ENCODE measurements at regions not wholly inside any gene's neighbourhood (a gene's known extent, or its start where the extent isn't known, plus 50 kb on each side); places are given as distances from the start of the nearest gene placed in this dataset.

- H3K4me1 ChIP-seq (ENCODE audit: insufficient read depth, low read length): no peaks in the 10 kb centered on the region
- no peak for DNase-seq
Observed at GRCh38 chr3:189490337-189490736, 140.9 kb upstream of the TP63 start.

GRCh38 chr3:189490749-189491148 lies 140.4 kb upstream of the TP63 start:
- Histone ChIP-seq H3K79me2 (ENCODE audit: insufficient read depth, low read length) (no peaks in the 10 kb centered on the region), H3K27ac (ENCODE audit: low read length) (no peak overlapping the region), H3K4me2 (ENCODE audit: insufficient read depth, low read length) (no peak overlapping the region), H3K4me1 (ENCODE audit: insufficient read depth, low read length) (no peaks in the 10 kb centered on the region), H3K9me3 (ENCODE audit: insufficient read depth, low read length, severe bottlenecking) (no peaks in the 10 kb centered on the region), H2AFZ (ENCODE audit: low read depth, low read length) (no peak overlapping the region), H3K27me3 (ENCODE audit: insufficient read depth, low read length, poor library complexity) (no peaks in the 10 kb centered on the region), H3K4me3 (ENCODE audit: low read depth in 1 of 2, low read length in 2 of 2) (no peak overlapping the region), H4K20me1 (ENCODE audit: insufficient read depth, low read length) (no peaks in the 10 kb centered on the region), H3K9ac (ENCODE audit: low read depth, low read length) (no peak overlapping the region), H3K36me3 (ENCODE audit: insufficient read depth, low read length) (no peaks in the 10 kb centered on the region)
- DNase-seq (no peak), ATAC-seq (ENCODE audit: insufficient read depth, low read depth) (no peak)
- no peak for TF ChIP-seq EZH2 (IDR thresholded peaks at IDR 0.05; ENCODE audit: borderline replicate concordance, low read depth, low read length, severe bottlenecking)

More at GRCh38 chr3:189490337-189490736, 140.9 kb upstream of the TP63 start:
- H4K20me1 ChIP-seq (ENCODE audit: insufficient read depth, low read length): no peaks in the 10 kb centered on the region
- H3K4me2 ChIP-seq (ENCODE audit: insufficient read depth, low read length): no peak overlapping the region
- H3K79me2 ChIP-seq (ENCODE audit: insufficient read depth, low read length): no peaks in the 10 kb centered on the region
- no peak overlapping the region for H2AFZ ChIP-seq (ENCODE audit: low read depth, low read length)
- H3K36me3 ChIP-seq (ENCODE audit: insufficient read depth, low read length): no peaks in the 10 kb centered on the region
- no peak overlapping the region for H3K4me3 ChIP-seq (ENCODE audit: low read depth in 1 of 2, low read length in 2 of 2)
- no peak overlapping the region for H3K9ac ChIP-seq (ENCODE audit: low read depth, low read length)
- no peak overlapping the region for H3K27ac ChIP-seq (ENCODE audit: low read length)
- no peak for TF ChIP-seq EZH2 (IDR thresholded peaks at IDR 0.05; ENCODE audit: borderline replicate concordance, low read depth, low read length, severe bottlenecking)
- TF ChIP-seq CTCF (IDR thresholded peaks at IDR 0.05; ENCODE audit: borderline replicate concordance, extremely low read depth, low read length, poor library complexity, severe bottlenecking): no peak
- no peaks in the 10 kb centered on the region for H3K27me3 ChIP-seq (ENCODE audit: insufficient read depth, low read length, poor library complexity)
- ATAC-seq (ENCODE audit: insufficient read depth, low read depth): no peak
- no peaks in the 10 kb centered on the region for H3K9me3 ChIP-seq (ENCODE audit: insufficient read depth, low read length, severe bottlenecking)

DNA sequence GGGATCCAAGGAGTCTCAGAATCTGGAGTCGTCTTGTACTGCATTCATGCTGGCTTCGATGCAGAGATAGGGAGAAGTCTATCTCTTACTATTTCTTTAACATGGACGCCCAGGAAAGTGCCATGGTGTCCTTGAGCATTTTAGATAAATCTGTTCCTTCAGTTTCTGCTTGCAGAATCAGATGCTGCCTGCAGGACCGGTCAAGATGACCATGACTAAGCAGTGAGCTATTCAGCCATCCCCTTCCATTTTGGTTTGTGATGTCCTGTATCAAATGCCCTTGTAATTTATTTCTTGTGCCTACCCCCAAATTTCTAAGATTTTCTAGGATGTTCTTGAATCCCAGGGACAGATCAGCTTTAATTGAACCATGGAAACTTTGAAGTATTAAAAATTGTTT lies 139.4 kb upstream of the TP63 start:
- H2AFZ ChIP-seq (ENCODE audit: low read depth, low read length): no peak overlapping the region
- no peaks in the 10 kb centered on the region for H4K20me1 ChIP-seq (ENCODE audit: insufficient read depth, low read length)
- no peaks in the 10 kb centered on the region for H3K9me3 ChIP-seq (ENCODE audit: insufficient read depth, low read length, severe bottlenecking)
- H3K27me3 ChIP-seq (ENCODE audit: insufficient read depth, low read length, poor library complexity): no peaks in the 10 kb centered on the region
- TF ChIP-seq EZH2 (IDR thresholded peaks at IDR 0.05; ENCODE audit: borderline replicate concordance, low read depth, low read length, severe bottlenecking) (no peak), CTCF (IDR thresholded peaks at IDR 0.05; ENCODE audit: borderline replicate concordance, extremely low read depth, low read length, poor library complexity, severe bottlenecking) (no peak)
- H3K4me2 ChIP-seq (ENCODE audit: insufficient read depth, low read length): no peak overlapping the region
- no peak overlapping the region for H3K4me3 ChIP-seq (ENCODE audit: low read depth in 1 of 2, low read length in 2 of 2)
- ATAC-seq (ENCODE audit: insufficient read depth, low read depth) (no peak), DNase-seq (no peak)
- no peaks in the 10 kb centered on the region for H3K36me3 ChIP-seq (ENCODE audit: insufficient read depth, low read length)
- no peaks in the 10 kb centered on the region for H3K4me1 ChIP-seq (ENCODE audit: insufficient read depth, low read length)
- no peak overlapping the region for H3K27ac ChIP-seq (ENCODE audit: low read length)
- no peaks in the 10 kb centered on the region for H3K79me2 ChIP-seq (ENCODE audit: insufficient read depth, low read length)
- no peak overlapping the region for H3K9ac ChIP-seq (ENCODE audit: low read depth, low read length)

DNA sequence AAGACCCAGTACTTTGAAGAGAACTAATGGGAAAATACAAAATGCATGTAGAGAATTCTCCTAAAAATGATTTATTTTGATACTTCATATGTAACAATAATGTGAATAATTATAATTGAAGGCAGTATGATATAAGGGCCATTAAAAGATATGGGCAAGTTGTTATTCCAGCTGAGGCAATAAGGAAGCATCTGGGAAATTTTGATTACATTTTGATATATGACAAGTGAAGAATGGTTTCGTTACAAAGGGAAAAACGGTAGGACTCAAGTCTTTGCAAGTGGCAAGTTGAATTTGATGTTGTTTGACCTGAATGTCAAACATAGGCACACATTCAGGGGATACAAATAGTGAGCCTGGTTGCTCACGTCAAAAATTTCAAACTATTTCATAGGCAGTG lies 137.9 kb upstream of the TP63 start:
- no peaks in the 10 kb centered on the region for H3K9me3 ChIP-seq (ENCODE audit: insufficient read depth, low read length, severe bottlenecking)
- H3K4me2 ChIP-seq (ENCODE audit: insufficient read depth, low read length): no peak overlapping the region
- no peaks in the 10 kb centered on the region for H3K79me2 ChIP-seq (ENCODE audit: insufficient read depth, low read length)
- TF ChIP-seq EZH2 (IDR thresholded peaks at IDR 0.05; ENCODE audit: borderline replicate concordance, low read depth, low read length, severe bottlenecking) (no peak), CTCF (IDR thresholded peaks at IDR 0.05; ENCODE audit: borderline replicate concordance, extremely low read depth, low read length, poor library complexity, severe bottlenecking) (no peak)
- no peak for ATAC-seq (ENCODE audit: insufficient read depth, low read depth)
- H3K27me3 ChIP-seq (ENCODE audit: insufficient read depth, low read length, poor library complexity): peaks cover 4% of the 10 kb centered on the region
- H4K20me1 ChIP-seq (ENCODE audit: insufficient read depth, low read length): no peaks in the 10 kb centered on the region
- no peak overlapping the region for H3K9ac ChIP-seq (ENCODE audit: low read depth, low read length)
- H3K27ac ChIP-seq (ENCODE audit: low read length): no peak overlapping the region
- H2AFZ ChIP-seq (ENCODE audit: low read depth, low read length): no peak overlapping the region
- H3K36me3 ChIP-seq (ENCODE audit: insufficient read depth, low read length): no peaks in the 10 kb centered on the region
- no peaks in the 10 kb centered on the region for H3K4me1 ChIP-seq (ENCODE audit: insufficient read depth, low read length)
- DNase-seq: no peak
- H3K4me3 ChIP-seq (ENCODE audit: low read depth in 1 of 2, low read length in 2 of 2): no peak overlapping the region

Data from DND-41 (cell line).